Adrenal gland (tissue), 5 donors: ENCODE measurements at regions not wholly inside any gene's neighbourhood (a gene's known extent, or its start where the extent isn't known, plus 50 kb on each side); places are given as distances from the start of the nearest gene placed in this dataset.

Experiments
- CTCF ChIP-seq, 6 experiments: fragments of 450-650 bp in 4 of 6; fragments of 200-600 bp in 2 of 6; sonication (generic) in 1 of 6; IDR thresholded peaks; 1 replicate in 5 of 6; 2 replicates in 1 of 6; pipeline versions ENCODE4 v1.5.1 to v1.8.0; 2016 to 2021; ENCODE audit warnings: antibody characterized with exemption in 6 of 6, mild to moderate bottlenecking in 2 of 6, moderate library complexity in 1 of 6
- POLR2A ChIP-seq, 2 donors: fragments of 450-650 bp; IDR thresholded peaks; one replicate each; pipeline ENCODE4 v1.6.1; 2017; ENCODE audit warnings: antibody characterized with exemption in 2 of 2, mild to moderate bottlenecking in 2 of 2, moderate library complexity in 1 of 2
- donor health status: DM: no; HTN: no; CAD: no.

- TF ChIP-seq CTCF (IDR thresholded peaks at IDR 0.05) (no peak), POLR2A (IDR thresholded peaks at IDR 0.05) (no peak)
These were observed 487.3 kb upstream of the JARID2 start for GRCh38 chr6:14758421-14759081.
